OCI-LY7 (cell line): ENCODE measurements at regions not wholly inside any gene's neighbourhood (a gene's known extent, or its start where the extent isn't known, plus 50 kb on each side); places are given as distances from the start of the nearest gene placed in this dataset.

Experiments
- BruUV-seq: library from RNA; stranded (reverse); fragments of 400-500 nt; replicated peaks from 2 replicates; lab custom pipeline; 2021; lab: Mats Ljungman, UMichigan
- CTCF ChIA-PET: fragments of 300-600 bp; sonication (Branson Sonifier 250); formaldehyde crosslinking; loops from one replicate; lab custom pipeline; 2022; ENCODE audit warnings: antibody characterized with exemption; ENCODE audit not compliant: unreplicated experiment; lab: Charles Lee
- POLR2A ChIA-PET: fragments of 300-600 bp; sonication (Branson Sonifier 250); formaldehyde crosslinking; loops from one replicate; lab custom pipeline; 2022; ENCODE audit warnings: antibody characterized with exemption; lab: Charles Lee
- DNase-seq: peaks from one replicate; pipeline ENCODE4 v3.0.0-alpha.2; 2015; ENCODE audit warnings: low spot score
- H2AFZ ChIP-seq: fragments of 200-600 bp; sonication (generic), shearing (Covaris generic); 2 replicates; pipeline ENCODE4 v1.6.1; 2014; ENCODE audit warnings: mild to moderate bottlenecking, antibody characterized with exemption, low read length, moderate library complexity
- H3K27ac ChIP-seq: fragments of 200-600 bp; sonication (generic); 2 replicates; pipeline ENCODE4 v1.5.1; 2014; ENCODE audit warnings: mixed run types, low read depth, mild to moderate bottlenecking, moderate library complexity, low read length, inconsistent platforms; ENCODE audit not compliant: poor library complexity, severe bottlenecking
- H3K36me3 ChIP-seq: fragments of 200-600 bp; sonication (generic); 2 replicates; pipeline ENCODE4 v1.6.1; 2014; ENCODE audit warnings: mild to moderate bottlenecking, antibody characterized with exemption, low read length, moderate library complexity, mixed read lengths; ENCODE audit not compliant: insufficient read depth
- H3K4me1 ChIP-seq: fragments of 200-600 bp; sonication (generic); 2 replicates; pipeline ENCODE4 v1.5.1; 2014; ENCODE audit warnings: mild to moderate bottlenecking, low read length; ENCODE audit not compliant: insufficient read depth, poor library complexity, severe bottlenecking
- H3K4me2 ChIP-seq: fragments of 200-600 bp; sonication (generic); 2 replicates; pipeline ENCODE4 v1.6.1; 2014; ENCODE audit warnings: mild to moderate bottlenecking, low read length
- H3K4me3 ChIP-seq: fragments of 200-600 bp; sonication (generic); 2 replicates; pipeline ENCODE4 v1.5.1; 2014; ENCODE audit warnings: mild to moderate bottlenecking, low read depth, low read length; ENCODE audit not compliant: poor library complexity, severe bottlenecking
- H3K79me2 ChIP-seq: fragments of 200-600 bp; sonication (generic); 2 replicates; pipeline ENCODE4 v1.6.1; 2016; ENCODE audit warnings: low read depth, mild to moderate bottlenecking, low read length, moderate library complexity, mixed read lengths; ENCODE audit not compliant: insufficient read depth
- H3K9me2 ChIP-seq: fragments of 200-600 bp; sonication (generic); 2 replicates; pipeline ENCODE4 v1.6.1; 2016; ENCODE audit warnings: mild to moderate bottlenecking, low read length, mixed read lengths; ENCODE audit not compliant: insufficient read depth
- H3K9me3 ChIP-seq: fragments of 200-600 bp; sonication (generic); 2 replicates; pipeline ENCODE4 v1.6.1; 2014; ENCODE audit warnings: mild to moderate bottlenecking, mixed run types, low read length, mixed read lengths
- H4K20me1 ChIP-seq: fragments of 200-600 bp; sonication (generic); 2 replicates; pipeline ENCODE4 v1.6.1; 2014; ENCODE audit warnings: mild to moderate bottlenecking, antibody characterized with exemption, low read length, moderate library complexity, mixed read lengths; ENCODE audit not compliant: insufficient read depth
- EZH2phosphoT487 ChIP-seq: fragments of 200-600 bp; sonication (generic); IDR thresholded peaks from 2 replicates; pipeline ENCODE4 v1.6.1; 2018; ENCODE audit warnings: low read depth, borderline replicate concordance, mild to moderate bottlenecking, mixed run types, antibody characterized with exemption, low read length, moderate library complexity, mixed read lengths
- intact Hi-C: fragments of 100-400 bp; cut with micrococcal nuclease; formaldehyde crosslinking; loops from one replicate; pipeline ENCODE4 v1.10.0; 2022; ENCODE audit not compliant: unreplicated experiment
- TF ChIP-seq, protein P1 (sequence below): fragments of 200-600 bp; sonication (generic); conservative IDR thresholded peaks from 2 replicates; pipeline ENCODE4 v1.5.1; 2014; ENCODE audit warnings: mild to moderate bottlenecking, antibody characterized with exemption, low read length, moderate library complexity, mixed read lengths

DNA sequence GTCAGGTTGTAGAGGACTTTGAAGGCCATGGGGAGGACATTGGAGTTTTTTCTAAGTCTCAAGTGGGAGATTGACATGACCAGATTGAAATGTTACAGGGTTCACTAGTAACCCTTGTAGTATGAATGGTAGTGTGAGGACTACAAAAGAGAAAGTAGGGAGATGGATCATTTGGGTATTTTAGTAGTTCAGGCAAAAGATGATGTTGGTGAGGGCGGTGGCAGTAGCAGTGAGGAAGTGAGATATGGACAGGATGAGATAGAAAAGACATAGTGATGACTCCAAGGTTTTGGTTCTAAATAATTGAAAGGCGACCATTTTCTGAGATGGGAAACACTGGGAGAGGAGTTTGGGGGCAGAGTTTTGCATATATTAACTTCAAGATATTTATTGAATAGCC is 94.2 kb upstream of the CNTN1 start:
- no peaks in the 10 kb centered on the region for H3K4me1 ChIP-seq

DNA sequence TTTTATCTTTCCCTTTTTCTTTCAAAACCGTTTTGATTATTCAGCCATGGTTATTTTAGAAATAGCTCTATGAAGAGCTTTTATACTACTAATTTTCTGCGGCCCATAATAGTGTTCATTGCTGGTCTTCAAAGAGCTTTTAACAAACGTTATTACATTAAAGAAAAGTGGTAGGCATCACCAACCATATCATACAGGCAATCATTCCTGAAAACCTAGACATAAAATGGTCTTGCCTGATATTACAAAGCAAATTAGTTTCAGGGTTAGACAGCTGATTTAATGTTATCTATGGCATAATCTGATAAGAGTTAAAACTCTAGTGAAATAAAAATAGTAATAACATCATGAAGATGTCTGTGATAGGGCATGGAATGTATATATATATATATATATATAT is 89.7 kb upstream of the CNTN1 start:
- no TSS peak for BruUV-seq
- Histone ChIP-seq H3K27ac (no peak overlapping the region), H3K4me1 (no peaks in the 10 kb centered on the region), H3K36me3 (no peaks in the 10 kb centered on the region), H4K20me1 (no peaks in the 10 kb centered on the region), H3K4me2 (no peak overlapping the region), H3K4me3 (no peak overlapping the region), H3K9me2 (no peaks in the 10 kb centered on the region), H3K9me3 (no peaks in the 10 kb centered on the region), H3K79me2 (no peaks in the 10 kb centered on the region), H2AFZ (no peak overlapping the region)
- ChIA-PET CTCF (no interaction called here), POLR2A (no interaction called here)
- DNase-seq, result no peak
- intact Hi-C loops, result no loop called here
- TF ChIP-seq EZH2phosphoT487, result no peak
- TF ChIP-seq, protein P1, sequence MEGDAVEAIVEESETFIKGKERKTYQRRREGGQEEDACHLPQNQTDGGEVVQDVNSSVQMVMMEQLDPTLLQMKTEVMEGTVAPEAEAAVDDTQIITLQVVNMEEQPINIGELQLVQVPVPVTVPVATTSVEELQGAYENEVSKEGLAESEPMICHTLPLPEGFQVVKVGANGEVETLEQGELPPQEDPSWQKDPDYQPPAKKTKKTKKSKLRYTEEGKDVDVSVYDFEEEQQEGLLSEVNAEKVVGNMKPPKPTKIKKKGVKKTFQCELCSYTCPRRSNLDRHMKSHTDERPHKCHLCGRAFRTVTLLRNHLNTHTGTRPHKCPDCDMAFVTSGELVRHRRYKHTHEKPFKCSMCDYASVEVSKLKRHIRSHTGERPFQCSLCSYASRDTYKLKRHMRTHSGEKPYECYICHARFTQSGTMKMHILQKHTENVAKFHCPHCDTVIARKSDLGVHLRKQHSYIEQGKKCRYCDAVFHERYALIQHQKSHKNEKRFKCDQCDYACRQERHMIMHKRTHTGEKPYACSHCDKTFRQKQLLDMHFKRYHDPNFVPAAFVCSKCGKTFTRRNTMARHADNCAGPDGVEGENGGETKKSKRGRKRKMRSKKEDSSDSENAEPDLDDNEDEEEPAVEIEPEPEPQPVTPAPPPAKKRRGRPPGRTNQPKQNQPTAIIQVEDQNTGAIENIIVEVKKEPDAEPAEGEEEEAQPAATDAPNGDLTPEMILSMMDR, result no peak

More for the DNA sequence above, 94.2 kb upstream of the CNTN1 start:
- H4K20me1 ChIP-seq, result no peaks in the 10 kb centered on the region
- POLR2A ChIA-PET, result no interaction called here
- no peaks in the 10 kb centered on the region for H3K9me3 ChIP-seq
- no peak overlapping the region for H3K27ac ChIP-seq
- no peaks in the 10 kb centered on the region for H3K9me2 ChIP-seq
- intact Hi-C loops, result no loop called here
- no peak for DNase-seq
- H3K79me2 ChIP-seq, result no peaks in the 10 kb centered on the region
- H3K4me2 ChIP-seq, result no peak overlapping the region
- TF ChIP-seq EZH2phosphoT487, result no peak
- TF ChIP-seq, protein P1, result no peak
- BruUV-seq, result no TSS peak
- CTCF ChIA-PET, result no interaction called here
- no peak overlapping the region for H2AFZ ChIP-seq
- no peak overlapping the region for H3K4me3 ChIP-seq
- no peaks in the 10 kb centered on the region for H3K36me3 ChIP-seq

DNA sequence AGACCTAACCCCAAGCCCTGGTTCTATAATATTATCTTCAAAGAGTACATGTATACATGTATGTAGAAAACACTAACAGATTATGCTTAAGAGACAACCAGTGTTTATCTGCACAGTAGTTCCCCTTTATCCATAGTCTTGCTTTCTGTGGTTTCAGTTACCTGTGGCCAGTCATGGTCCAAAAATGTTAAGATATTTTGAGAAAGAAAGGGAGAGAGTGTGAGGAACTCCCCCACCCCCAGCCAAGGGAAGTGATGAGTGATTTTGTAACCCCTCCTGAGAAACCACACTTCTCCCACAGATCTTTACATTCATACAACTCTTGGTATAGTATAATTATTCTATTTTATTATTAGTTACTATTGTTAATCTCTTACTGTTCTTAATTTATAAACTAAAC is 77.3 kb upstream of the CNTN1 start:
- Histone ChIP-seq H3K4me2 (no peak overlapping the region), H3K27ac (no peak overlapping the region), H3K4me1 (no peaks in the 10 kb centered on the region), H3K36me3 (no peaks in the 10 kb centered on the region), H2AFZ (no peak overlapping the region), H3K4me3 (no peak overlapping the region), H3K79me2 (no peaks in the 10 kb centered on the region), H3K9me2 (no peaks in the 10 kb centered on the region; the same call in 1 of the 2 replicates), H4K20me1 (no peaks in the 10 kb centered on the region), H3K9me3 (no peaks in the 10 kb centered on the region)
- no peak for TF ChIP-seq EZH2phosphoT487
- TF ChIP-seq, protein P1, result no peak
- no peak for DNase-seq
- CTCF ChIA-PET, result no interaction called here
- intact Hi-C loops, result no loop called here
- POLR2A ChIA-PET, result no interaction called here
- BruUV-seq, result no TSS peak
